Right atrium auricular region (tissue), 2 donors: ENCODE measurements at regions not wholly inside any gene's neighbourhood (a gene's known extent, or its start where the extent isn't known, plus 50 kb on each side); places are given as distances from the start of the nearest gene placed in this dataset.

Experiments used
- DNase-seq: peaks from one replicate; pipeline ENCODE4 v3.0.0-alpha.2; 2019; ENCODE audit warnings: low spot score
- H3K27ac ChIP-seq, 2 donors: fragments of 200-600 bp; sonication (generic); 1 replicate in 1 of 2; 2 replicates in 1 of 2; pipeline ENCODE4 v1.5.1; 2016 to 2019
- H3K27me3 ChIP-seq, 2 donors: fragments of 200-600 bp; sonication (generic); one replicate each; pipeline versions ENCODE4 v1.5.1 to v1.6.0; 2017 to 2019
- H3K36me3 ChIP-seq: fragments of 200-600 bp; sonication (generic); one replicate; pipeline ENCODE4 v1.5.1; 2016
- H3K4me1 ChIP-seq, 2 donors: fragments of 200-600 bp; sonication (generic); one replicate each; pipeline versions ENCODE4 v1.5.1 to v1.6.0; 2017 to 2019
- H3K4me3 ChIP-seq, 2 donors: fragments of 200-600 bp; sonication (generic); 1 replicate in 1 of 2; 2 replicates in 1 of 2; pipeline ENCODE4 v1.5.1; 2017 to 2019; ENCODE audit warnings: mild to moderate bottlenecking in 1 of 2, moderate library complexity in 1 of 2
- H3K9me3 ChIP-seq, 2 donors: fragments of 200-600 bp; sonication (generic); one replicate each; pipeline ENCODE4 v1.5.1; 2019
- CTCF ChIP-seq, 2 donors: fragments of 200-600 bp; sonication (generic); IDR thresholded peaks; one replicate each; pipeline ENCODE4 v1.5.1; 2019; ENCODE audit warnings: antibody characterized with exemption in 2 of 2

GRCh38 chr13:68176475-68176874 is 946.3 kb upstream of the PCDH9 start:
- no peaks in the 10 kb centered on the region for H3K27me3 ChIP-seq
- H3K9me3 ChIP-seq, result no peaks in the 10 kb centered on the region
- no peaks in the 10 kb centered on the region for H3K36me3 ChIP-seq
- no peak for TF ChIP-seq CTCF (IDR thresholded peaks at IDR 0.05)
- no peak overlapping the region for H3K4me3 ChIP-seq
- DNase-seq, result no peak
- no peak overlapping the region for H3K27ac ChIP-seq
- no peaks in the 10 kb centered on the region for H3K4me1 ChIP-seq

- no peak for DNase-seq
- Histone ChIP-seq H3K27ac (no peak overlapping the region), H3K9me3 (no peaks in the 10 kb centered on the region), H3K27me3 (no peaks in the 10 kb centered on the region), H3K4me1 (no peaks in the 10 kb centered on the region), H3K36me3 (no peaks in the 10 kb centered on the region), H3K4me3 (no peak overlapping the region)
- TF ChIP-seq CTCF (IDR thresholded peaks at IDR 0.05), result no peak
Observed at GRCh38 chr13:68174893-68175292, 944.8 kb upstream of the PCDH9 start.

GRCh38 chr13:68173111-68173510 is 943.0 kb upstream of the PCDH9 start:
- no peaks in the 10 kb centered on the region for H3K9me3 ChIP-seq
- H3K27me3 ChIP-seq, result no peaks in the 10 kb centered on the region
- H3K27ac ChIP-seq, result no peak overlapping the region
- H3K4me1 ChIP-seq, result no peaks in the 10 kb centered on the region
- no peaks in the 10 kb centered on the region for H3K36me3 ChIP-seq
- no peak for DNase-seq
- H3K4me3 ChIP-seq, result no peak overlapping the region
- no peak for TF ChIP-seq CTCF (IDR thresholded peaks at IDR 0.05)

GRCh38 chr13:68170961-68171360 is 940.8 kb upstream of the PCDH9 start:
- DNase-seq, result no peak
- no peaks in the 10 kb centered on the region for H3K36me3 ChIP-seq
- H3K9me3 ChIP-seq, result no peaks in the 10 kb centered on the region
- H3K27ac ChIP-seq, result no peak overlapping the region
- no peak for TF ChIP-seq CTCF (IDR thresholded peaks at IDR 0.05)
- no peak overlapping the region for H3K4me3 ChIP-seq
- no peaks in the 10 kb centered on the region for H3K4me1 ChIP-seq
- no peaks in the 10 kb centered on the region for H3K27me3 ChIP-seq

GRCh38 chr13:68168448-68168847 is 938.3 kb upstream of the PCDH9 start:
- Histone ChIP-seq H3K36me3 (no peaks in the 10 kb centered on the region), H3K4me3 (no peak overlapping the region), H3K9me3 (no peaks in the 10 kb centered on the region), H3K27me3 (no peaks in the 10 kb centered on the region), H3K4me1 (no peaks in the 10 kb centered on the region), H3K27ac (no peak overlapping the region)
- DNase-seq, result no peak
- TF ChIP-seq CTCF (IDR thresholded peaks at IDR 0.05), result no peak

GRCh38 chr13:68160466-68160865 is 930.3 kb upstream of the PCDH9 start:
- Histone ChIP-seq H3K27ac (no peak overlapping the region), H3K4me1 (no peaks in the 10 kb centered on the region), H3K4me3 (no peak overlapping the region), H3K36me3 (no peaks in the 10 kb centered on the region), H3K27me3 (no peaks in the 10 kb centered on the region), H3K9me3 (no peaks in the 10 kb centered on the region)
- DNase-seq, result no peak
- TF ChIP-seq CTCF (IDR thresholded peaks at IDR 0.05), result no peak
